Mesothelial cell of epicardium (in vitro differentiated cells): ENCODE measurements at regions not wholly inside any gene's neighbourhood (a gene's known extent, or its start where the extent isn't known, plus 50 kb on each side); places are given as distances from the start of the nearest gene placed in this dataset.
"Not testable (repeated sequence)": the region's sequence is repeated elsewhere in the genome, so short reads cannot be mapped to it uniquely, and the experiment has no call there.

Experiments used
- DNase-seq, 2 experiments: peaks; one replicate each; pipeline ENCODE4 v3.0.0; 2021; ENCODE audit warnings: low spot score in 2 of 2; ENCODE audit not compliant: unreplicated experiment in 2 of 2
- H3K27ac Mint-ChIP-seq: 2 replicates; pipeline ENCODE4 v1.8.0; 2021; ENCODE audit warnings: mixed read lengths
- H3K27me3 Mint-ChIP-seq: 2 replicates; pipeline ENCODE4 v1.8.0; 2021; ENCODE audit warnings: low read depth, mixed read lengths
- H3K36me3 Mint-ChIP-seq: 2 replicates; pipeline ENCODE4 v1.8.0; 2021; ENCODE audit warnings: mixed read lengths
- H3K4me1 Mint-ChIP-seq: 2 replicates; pipeline ENCODE4 v1.8.0; 2021; ENCODE audit warnings: mixed read lengths
- H3K4me3 Mint-ChIP-seq: 2 replicates; pipeline ENCODE4 v1.8.0; 2021; ENCODE audit warnings: mild to moderate bottlenecking, moderate library complexity, mixed read lengths
- H3K9me3 Mint-ChIP-seq: 2 replicates; pipeline ENCODE4 v1.8.0; 2021; ENCODE audit warnings: mixed read lengths
- CTCF ChIP-seq: fragments of 200-600 bp; sonication (generic); IDR thresholded peaks from one replicate; pipeline ENCODE4 v1.5.0; 2021; ENCODE audit warnings: antibody characterized with exemption; ENCODE audit not compliant: unreplicated experiment

- no peak for DNase-seq
- no peak overlapping the region for H3K27ac Mint-ChIP-seq
- peaks cover 11% of the 10 kb centered on the region for H3K9me3 Mint-ChIP-seq
- no peaks in the 10 kb centered on the region for H3K27me3 Mint-ChIP-seq
- H3K36me3 Mint-ChIP-seq = no peaks in the 10 kb centered on the region
- H3K4me1 Mint-ChIP-seq = no peaks in the 10 kb centered on the region
- TF ChIP-seq CTCF = no peak
- no peak overlapping the region for H3K4me3 Mint-ChIP-seq
Measured at GRCh38 chr14:43085819-43086218, 1421.3 kb downstream of the FSCB start.

GRCh38 chr14:43067372-43067771, 1439.7 kb downstream of the FSCB start:
- not testable (repeated sequence) for H3K27me3 Mint-ChIP-seq, H3K4me1 Mint-ChIP-seq, H3K36me3 Mint-ChIP-seq, DNase-seq, H3K4me3 Mint-ChIP-seq, H3K27ac Mint-ChIP-seq
- peaks cover 11% of the 10 kb centered on the region for H3K9me3 Mint-ChIP-seq

- H3K36me3 Mint-ChIP-seq = no peaks in the 10 kb centered on the region
- H3K4me3 Mint-ChIP-seq = no peak overlapping the region
- no peak for DNase-seq
- TF ChIP-seq CTCF = no peak
- H3K4me1 Mint-ChIP-seq = no peaks in the 10 kb centered on the region
- H3K27me3 Mint-ChIP-seq = no peaks in the 10 kb centered on the region
- H3K27ac Mint-ChIP-seq = no peak overlapping the region
- H3K9me3 Mint-ChIP-seq = peaks cover 11% of the 10 kb centered on the region
Measured at GRCh38 chr14:43056106-43056505, 1449.4 kb downstream of the LRFN5 start.

- DNase-seq = no peak
- Mint-ChIP-seq H3K27ac (no peak overlapping the region), H3K4me3 (no peak overlapping the region), H3K36me3 (no peaks in the 10 kb centered on the region), H3K4me1 (no peaks in the 10 kb centered on the region), H3K27me3 (no peaks in the 10 kb centered on the region), H3K9me3 (no peaks in the 10 kb centered on the region)
- TF ChIP-seq CTCF = no peak
Measured at GRCh38 chr14:43052897-43053296, 1446.2 kb downstream of the LRFN5 start.

GRCh38 chr14:43043850-43044249, 1437.2 kb downstream of the LRFN5 start:
- Mint-ChIP-seq H3K27ac (no peak overlapping the region), H3K36me3 (no peaks in the 10 kb centered on the region), H3K4me1 (no peaks in the 10 kb centered on the region), H3K9me3 (no peaks in the 10 kb centered on the region), H3K4me3 (no peak overlapping the region), H3K27me3 (no peaks in the 10 kb centered on the region)
- no peak for TF ChIP-seq CTCF
- DNase-seq = no peak

GRCh38 chr14:43042408-43042807, 1435.7 kb downstream of the LRFN5 start:
- no peaks in the 10 kb centered on the region for H3K9me3 Mint-ChIP-seq
- H3K4me1 Mint-ChIP-seq = no peaks in the 10 kb centered on the region
- H3K27ac Mint-ChIP-seq = no peak overlapping the region
- no peaks in the 10 kb centered on the region for H3K36me3 Mint-ChIP-seq
- DNase-seq = no peak
- H3K4me3 Mint-ChIP-seq = no peak overlapping the region
- no peaks in the 10 kb centered on the region for H3K27me3 Mint-ChIP-seq
- no peak for TF ChIP-seq CTCF
